Activated effector memory CD4-positive, alpha-beta T cell treated with anti-CD3 and anti-CD28 coated beads, Interleukin-2, amount 50 U/mL, for 16 hours (primary cell): ENCODE measurements at regions not wholly inside any gene's neighbourhood (a gene's known extent, or its start where the extent isn't known, plus 50 kb on each side); places are given as distances from the start of the nearest gene placed in this dataset.

Experiments
- DNase-seq: peaks from one replicate; pipeline ENCODE4 v3.0.0-alpha.2; 2020

- no peak for DNase-seq
Measured at GRCh38 chr11:95577716-95578460, 211.7 kb downstream of the FAM76B start.

GRCh38 chr11:95576146-95576845, 213.3 kb downstream of the FAM76B start:
- no peak for DNase-seq

GRCh38 chr11:95575517-95575916, 214.1 kb downstream of the FAM76B start:
- DNase-seq = no peak

GRCh38 chr11:95571718-95572260, 217.8 kb downstream of the FAM76B start:
- DNase-seq = no peak

- DNase-seq = no peak
Measured at GRCh38 chr11:95570845-95571244, 218.7 kb downstream of the FAM76B start.

- no peak for DNase-seq
Measured at GRCh38 chr11:95569207-95569606, 220.4 kb downstream of the FAM76B start.

GRCh38 chr11:95568281-95568680, 221.3 kb downstream of the FAM76B start:
- DNase-seq = no peak

- no peak for DNase-seq
Measured at GRCh38 chr11:95567685-95568084, 221.9 kb downstream of the FAM76B start.

- DNase-seq = no peak
Measured at GRCh38 chr11:95566211-95566610, 223.4 kb downstream of the FAM76B start.

- DNase-seq = no peak
Measured at GRCh38 chr11:95565724-95566141, 223.8 kb downstream of the FAM76B start.

GRCh38 chr11:95563859-95564258, 225.7 kb downstream of the FAM76B start:
- no peak for DNase-seq

GRCh38 chr11:95563173-95563572, 226.4 kb downstream of the FAM76B start:
- no peak for DNase-seq

- DNase-seq = no peak
Measured at GRCh38 chr11:95562196-95562921, 227.2 kb downstream of the FAM76B start.

GRCh38 chr11:95559899-95560298, 229.7 kb downstream of the FAM76B start:
- DNase-seq = no peak

- no peak for DNase-seq
Measured at GRCh38 chr11:95557376-95557775, 232.2 kb downstream of the FAM76B start.

GRCh38 chr11:95556342-95557163, 233.0 kb downstream of the FAM76B start:
- no peak for DNase-seq

- DNase-seq = no peak
Measured at GRCh38 chr11:95556011-95556341, 233.6 kb downstream of the FAM76B start.

GRCh38 chr11:95554911-95555310, 234.7 kb downstream of the FAM76B start:
- DNase-seq = no peak

GRCh38 chr11:95549301-95549700, 240.3 kb downstream of the FAM76B start:
- no peak for DNase-seq

GRCh38 chr11:95548416-95548815, 241.2 kb downstream of the FAM76B start:
- DNase-seq = no peak

- DNase-seq = no peak
Measured at GRCh38 chr11:95547976-95548375, 241.6 kb downstream of the FAM76B start.

- no peak for DNase-seq
Measured at GRCh38 chr11:95547186-95547585, 242.4 kb downstream of the FAM76B start.
